ENCODE measurements at regions not wholly inside any gene's neighbourhood (a gene's known extent, or its start where the extent isn't known, plus 50 kb on each side); places are given as distances from the start of the nearest gene placed in this dataset.
A peak's percentile ranks its signal among the peaks of the same experiment; 100 is the strongest.

DNA sequence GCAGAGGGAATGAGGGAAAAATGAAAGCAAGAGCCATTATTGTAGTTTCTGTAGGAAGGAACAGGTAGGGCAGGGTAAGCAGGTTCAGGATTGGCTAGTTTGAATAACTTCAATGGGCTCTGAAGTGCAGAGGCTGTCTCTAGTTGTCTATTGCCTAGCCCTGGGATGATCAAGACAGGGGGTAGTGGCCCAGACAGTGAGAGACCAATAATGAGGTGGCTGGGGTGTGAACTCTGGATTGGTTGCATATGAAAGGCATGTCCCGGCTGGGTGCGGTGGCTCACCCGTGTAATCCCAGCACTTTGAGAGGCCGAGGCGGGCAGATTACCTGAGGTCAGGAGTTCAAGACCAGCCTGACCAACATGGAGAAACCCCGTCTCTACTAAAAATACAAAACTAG lies 67.5 kb upstream of the SLC38A11 start:
- H3K4me3 ChIP-seq (ENCODE audit: low read length) = no peak overlapping the region
- H4K20me1 ChIP-seq (ENCODE audit: low read length) = no peaks in the 10 kb centered on the region
- H3K27me3 ChIP-seq (ENCODE audit: low read length) = no peaks in the 10 kb centered on the region
- no peaks in the 10 kb centered on the region for H3K9me3 ChIP-seq (ENCODE audit: low read length)
- H3K9me2 ChIP-seq (replicated peaks; ENCODE audit: low read length) = no peaks in the 10 kb centered on the region
- no peaks in the 10 kb centered on the region for H3K4me1 ChIP-seq (ENCODE audit: insufficient read depth, low read length)
- no peak for TF ChIP-seq EZH2phosphoT487 (IDR thresholded peaks at IDR 0.05; ENCODE audit: borderline replicate concordance, low read length)
- TF ChIP-seq, protein P1, sequence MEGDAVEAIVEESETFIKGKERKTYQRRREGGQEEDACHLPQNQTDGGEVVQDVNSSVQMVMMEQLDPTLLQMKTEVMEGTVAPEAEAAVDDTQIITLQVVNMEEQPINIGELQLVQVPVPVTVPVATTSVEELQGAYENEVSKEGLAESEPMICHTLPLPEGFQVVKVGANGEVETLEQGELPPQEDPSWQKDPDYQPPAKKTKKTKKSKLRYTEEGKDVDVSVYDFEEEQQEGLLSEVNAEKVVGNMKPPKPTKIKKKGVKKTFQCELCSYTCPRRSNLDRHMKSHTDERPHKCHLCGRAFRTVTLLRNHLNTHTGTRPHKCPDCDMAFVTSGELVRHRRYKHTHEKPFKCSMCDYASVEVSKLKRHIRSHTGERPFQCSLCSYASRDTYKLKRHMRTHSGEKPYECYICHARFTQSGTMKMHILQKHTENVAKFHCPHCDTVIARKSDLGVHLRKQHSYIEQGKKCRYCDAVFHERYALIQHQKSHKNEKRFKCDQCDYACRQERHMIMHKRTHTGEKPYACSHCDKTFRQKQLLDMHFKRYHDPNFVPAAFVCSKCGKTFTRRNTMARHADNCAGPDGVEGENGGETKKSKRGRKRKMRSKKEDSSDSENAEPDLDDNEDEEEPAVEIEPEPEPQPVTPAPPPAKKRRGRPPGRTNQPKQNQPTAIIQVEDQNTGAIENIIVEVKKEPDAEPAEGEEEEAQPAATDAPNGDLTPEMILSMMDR (conservative IDR thresholded peaks at IDR 0.05; ENCODE audit: low read depth, low read length) = no peak
- TF ChIP-seq EZH2 (IDR thresholded peaks at IDR 0.05; ENCODE audit: low read length, unreplicated experiment) = no peak
- H2AFZ ChIP-seq (ENCODE audit: low read length) = no peak overlapping the region
- H3K36me3 ChIP-seq (ENCODE audit: low read depth, low read length) = no peaks in the 10 kb centered on the region
- no peak overlapping the region for H3K27ac ChIP-seq (ENCODE audit: low read length)
- H3K79me2 ChIP-seq (ENCODE audit: low read length) = no peaks in the 10 kb centered on the region
- intact Hi-C loops (cut with micrococcal nuclease) = no loop called here
- DNase-seq = no peak
- POLR2A ChIA-PET (ENCODE audit: unreplicated experiment) = no interaction called here
- no peak overlapping the region for H3K4me2 ChIP-seq (ENCODE audit: low read length)
- H3K9ac ChIP-seq (ENCODE audit: low read length) = no peak overlapping the region
- no TSS peak for BruUV-seq (replicated peaks)
- CTCF ChIA-PET = no interaction called here
- H3F3A ChIP-seq (ENCODE audit: low read length, unreplicated experiment) = no peaks in the 10 kb centered on the region
- no peak for ATAC-seq

DNA sequence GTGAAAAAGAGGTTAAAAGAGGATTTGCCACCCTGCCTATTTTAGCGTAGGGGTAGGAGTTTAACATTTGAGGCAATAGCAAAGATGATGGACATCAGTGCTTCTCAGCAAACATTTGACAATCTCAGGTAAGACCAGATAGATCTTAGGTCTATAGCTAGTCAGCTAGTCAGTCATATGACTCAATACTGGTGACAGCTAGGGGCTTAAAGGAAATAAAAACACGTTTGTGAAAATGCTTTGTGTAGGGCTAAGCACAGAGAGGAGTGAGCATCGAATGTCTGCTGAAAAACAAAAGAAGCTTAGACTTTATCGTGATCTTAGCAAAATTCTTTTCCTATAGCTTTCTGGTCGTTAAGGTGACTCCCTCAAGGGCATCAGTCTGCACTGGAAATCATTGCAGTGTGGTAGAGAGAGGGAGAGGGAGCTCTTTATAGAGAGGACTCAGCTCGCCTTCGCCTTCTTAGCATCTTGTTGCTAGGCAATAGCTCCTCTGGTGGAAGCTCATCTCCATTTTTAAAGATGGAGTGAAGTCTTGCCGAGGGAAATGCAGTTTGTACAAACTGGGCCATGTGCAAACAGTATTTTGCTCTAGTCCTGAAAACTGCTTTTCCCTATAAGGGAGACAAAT lies 62.8 kb upstream of the SLC38A11 start:
- Histone ChIP-seq H3K27ac (ENCODE audit: low read length) (no peak overlapping the region), H3F3A (ENCODE audit: low read length, unreplicated experiment) (no peaks in the 10 kb centered on the region), H4K20me1 (ENCODE audit: low read length) (no peaks in the 10 kb centered on the region), H3K4me2 (ENCODE audit: low read length) (no peak overlapping the region), H3K9ac (ENCODE audit: low read length) (no peak overlapping the region), H3K27me3 (ENCODE audit: low read length) (no peaks in the 10 kb centered on the region), H2AFZ (ENCODE audit: low read length) (no peak overlapping the region), H3K9me3 (ENCODE audit: low read length) (no peaks in the 10 kb centered on the region), H3K79me2 (ENCODE audit: low read length) (no peaks in the 10 kb centered on the region), H3K4me3 (ENCODE audit: low read length) (no peak overlapping the region), H3K4me1 (ENCODE audit: insufficient read depth, low read length) (no peaks in the 10 kb centered on the region), H3K9me2 (replicated peaks; ENCODE audit: low read length) (no peaks in the 10 kb centered on the region), H3K36me3 (ENCODE audit: low read depth, low read length) (no peaks in the 10 kb centered on the region)
- intact Hi-C loops (cut with micrococcal nuclease) = loop anchor here (5.0 kb wide), 4 partner anchors 124 to 759 kb away; no protein-coding TSS in a partner anchor
- TF ChIP-seq, protein P1 (conservative IDR thresholded peaks at IDR 0.05; ENCODE audit: low read depth, low read length) = no peak
- TF ChIP-seq EZH2 (IDR thresholded peaks at IDR 0.05; ENCODE audit: low read length, unreplicated experiment) = no peak
- TF ChIP-seq EZH2phosphoT487 (IDR thresholded peaks at IDR 0.05; ENCODE audit: borderline replicate concordance, low read length) = no peak
- no peak for ATAC-seq
- CTCF ChIA-PET = interaction anchor here (1.0 to 1.1 kb wide), 2 partner anchors 184 to 186 kb away, joined by 3 to 4 read pairs; partner anchors contain the start of gene SCN3A
- POLR2A ChIA-PET (ENCODE audit: unreplicated experiment) = no interaction called here
- no TSS peak for BruUV-seq (replicated peaks)
- DNase-seq = no peak

DNA sequence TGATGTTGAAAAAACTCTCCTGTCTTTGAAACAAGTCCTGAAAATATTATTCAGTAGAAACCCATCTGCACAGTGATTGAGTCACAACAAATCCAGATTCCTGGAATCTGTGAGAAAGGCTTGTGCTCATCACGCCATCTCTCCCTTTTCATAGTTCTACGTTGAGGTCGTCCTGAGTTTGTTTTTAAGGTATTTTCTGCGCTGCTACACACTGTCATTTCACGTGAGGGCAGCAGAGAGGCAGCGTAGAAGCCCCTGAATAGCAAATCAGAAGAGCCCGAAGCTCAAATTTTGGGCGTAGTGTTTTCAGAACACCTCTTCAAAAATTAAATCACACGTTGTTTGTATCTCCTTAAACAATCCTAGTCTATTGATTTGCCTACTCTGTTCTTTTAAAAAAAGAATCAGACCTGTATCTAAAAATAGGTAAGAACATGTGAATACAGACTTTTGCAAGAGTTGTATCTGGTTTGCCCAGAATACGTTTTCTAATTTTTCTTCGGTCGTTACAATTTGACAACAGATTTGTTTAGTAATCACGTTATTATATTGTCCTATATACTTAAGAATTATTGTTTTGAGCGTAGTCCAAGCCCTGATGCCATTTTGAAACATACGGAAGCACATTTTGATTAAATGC lies 61.6 kb upstream of the SLC38A11 start:
- Histone ChIP-seq H3F3A (ENCODE audit: low read length, unreplicated experiment) (no peaks in the 10 kb centered on the region), H3K4me3 (ENCODE audit: low read length) (no peak overlapping the region), H3K27ac (ENCODE audit: low read length) (no peak overlapping the region), H3K79me2 (ENCODE audit: low read length) (no peaks in the 10 kb centered on the region), H3K4me2 (ENCODE audit: low read length) (peak overlapping the region; percentile 24; the same call in 1 of the 2 replicates), H2AFZ (ENCODE audit: low read length) (peak overlapping the region; percentile 39; the same call in 1 of the 2 replicates), H3K27me3 (ENCODE audit: low read length) (no peaks in the 10 kb centered on the region), H3K36me3 (ENCODE audit: low read depth, low read length) (no peaks in the 10 kb centered on the region), H3K9me3 (ENCODE audit: low read length) (no peaks in the 10 kb centered on the region), H3K4me1 (ENCODE audit: insufficient read depth, low read length) (no peaks in the 10 kb centered on the region), H3K9ac (ENCODE audit: low read length) (no peak overlapping the region), H3K9me2 (replicated peaks; ENCODE audit: low read length) (no peaks in the 10 kb centered on the region), H4K20me1 (ENCODE audit: low read length) (no peaks in the 10 kb centered on the region)
- intact Hi-C loops (cut with micrococcal nuclease) = loop anchor here (1.0 to 5.0 kb wide), 5 partner anchors 125 to 760 kb away; partner anchors contain the start of gene SCN3A
- BruUV-seq (replicated peaks) = no TSS peak
- POLR2A ChIA-PET (ENCODE audit: unreplicated experiment) = interaction anchor here (0.6 kb wide), 1 partner anchor 651 kb away, joined by 12 read pairs; no protein-coding TSS in a partner anchor
- CTCF ChIA-PET = interaction anchor here (0.6 to 1.6 kb wide), 5 partner anchors 10 to 990 kb away, joined by 3 to 33 read pairs (median 4); partner anchors contain the start of gene SCN3A
- peak; percentile 64 for DNase-seq
- no peak for TF ChIP-seq EZH2 (IDR thresholded peaks at IDR 0.05; ENCODE audit: low read length, unreplicated experiment)
- TF ChIP-seq EZH2phosphoT487 (IDR thresholded peaks at IDR 0.05; ENCODE audit: borderline replicate concordance, low read length) = no peak
- TF ChIP-seq, protein P1 (conservative IDR thresholded peaks at IDR 0.05; ENCODE audit: low read depth, low read length) = peak; percentile 85
- ATAC-seq = peak; percentile 86

All from PC-3 (cell line).